Stimulated activated CD4-positive, alpha-beta T cell treated with anti-CD3 and anti-CD28 coated beads, Interleukin-4, amount 100 ng/mL, for 4 hours (primary cell): ENCODE measurements at regions not wholly inside any gene's neighbourhood (a gene's known extent, or its start where the extent isn't known, plus 50 kb on each side); places are given as distances from the start of the nearest gene placed in this dataset.
"Not testable (repeated sequence)": the region's sequence is repeated elsewhere in the genome, so short reads cannot be mapped to it uniquely, and the experiment has no call there.

ENCODE experiments used
- DNase-seq, 2 experiments: peaks; one replicate each; pipeline ENCODE4 v3.0.0-alpha.2; 2020

DNA sequence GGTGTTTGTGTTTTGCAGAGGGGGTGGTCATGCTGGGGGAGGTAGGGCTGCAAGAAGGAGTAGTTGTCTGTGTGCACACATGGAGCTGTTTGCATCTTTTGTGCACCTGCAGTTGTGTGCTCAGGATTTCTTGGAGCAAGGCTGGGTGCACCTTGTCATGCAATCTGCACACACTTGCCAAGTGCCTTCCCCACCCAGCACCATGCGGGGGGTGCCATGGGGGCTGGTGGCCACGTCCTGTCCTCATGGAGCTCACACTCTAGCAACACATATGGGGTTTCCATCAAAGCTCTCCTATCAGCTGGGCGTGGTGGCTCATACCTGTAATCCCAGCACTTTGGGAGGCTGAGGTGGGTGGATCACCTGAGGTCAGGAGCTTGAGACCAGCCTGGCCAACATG is 111.6 kb downstream of the CRLF3 start:
- not testable (repeated sequence) for DNase-seq

- not testable (repeated sequence) for DNase-seq
Observed at GRCh38 chr17:30711626-30712507, 112.6 kb downstream of the CRLF3 start.

- not testable (repeated sequence) for DNase-seq
Observed at GRCh38 chr17:30711176-30711575, 113.3 kb downstream of the CRLF3 start.

DNA sequence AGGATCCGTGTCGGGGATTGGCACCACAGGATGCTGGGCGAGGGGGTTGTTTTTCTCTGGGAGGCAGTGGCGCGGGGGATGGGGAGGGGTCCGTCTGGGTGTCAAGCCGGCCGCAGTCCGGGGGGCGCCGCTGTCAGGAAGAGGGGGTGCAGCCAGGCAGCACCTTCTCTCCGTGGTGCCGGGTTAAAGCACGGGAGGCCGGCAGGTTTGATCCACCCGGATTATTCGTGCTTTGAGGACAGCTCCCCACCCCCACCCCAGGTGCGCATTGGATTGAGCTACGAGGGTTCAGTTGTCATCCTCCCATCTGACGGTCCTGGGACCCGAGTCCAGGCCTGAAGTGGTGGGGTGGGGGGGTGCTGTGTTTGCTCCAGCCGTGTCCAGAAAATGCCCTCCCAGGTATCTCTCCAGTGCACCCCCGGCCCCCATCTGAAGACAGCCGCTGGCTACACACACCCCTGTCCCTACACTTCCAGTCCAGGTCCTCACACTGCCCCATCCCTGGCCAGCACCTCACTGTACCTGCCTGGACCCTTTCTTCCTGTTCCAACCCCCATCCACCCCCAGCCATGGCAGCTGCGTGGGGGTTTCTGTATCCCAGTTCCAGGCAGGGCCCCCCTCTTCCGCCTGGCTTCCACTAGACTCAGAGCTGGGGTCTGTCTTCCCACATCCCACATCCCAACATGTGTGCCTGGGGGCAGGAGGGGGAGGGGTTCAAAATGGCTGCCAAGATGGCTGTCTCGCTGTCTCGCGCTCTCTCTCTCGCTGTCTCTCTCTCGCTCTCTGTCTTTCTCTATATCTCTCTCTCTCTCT is 114.0 kb downstream of the CRLF3 start:
- DNase-seq: not testable (repeated sequence)

- DNase-seq: peak in 1 of 2 experiments; percentile 18
Observed at GRCh38 chr17:30709561-30710275, 114.8 kb downstream of the CRLF3 start.

DNA sequence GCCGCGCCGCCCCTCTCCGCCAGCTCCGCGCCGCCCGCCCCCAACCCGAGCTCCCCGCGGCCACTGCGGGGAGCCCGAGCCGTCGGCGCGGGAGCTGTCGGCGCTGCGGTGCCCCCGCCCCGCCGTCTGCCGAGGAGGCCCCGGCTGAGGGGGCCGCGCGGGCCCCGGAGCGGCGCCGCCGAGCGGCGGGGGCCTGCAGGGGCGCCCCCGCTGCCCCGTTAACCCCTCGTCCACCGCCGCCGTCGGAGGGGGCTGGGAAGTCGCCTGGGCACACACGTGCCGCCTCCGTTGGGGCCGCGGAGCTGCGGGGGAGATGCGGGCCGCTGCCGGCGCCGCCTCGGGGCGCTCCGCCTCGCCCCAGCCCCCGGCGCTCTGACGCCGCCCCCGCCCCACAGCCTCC is 115.4 kb downstream of the CRLF3 start:
- DNase-seq: peak in 1 of 2 experiments; percentile 20

DNA sequence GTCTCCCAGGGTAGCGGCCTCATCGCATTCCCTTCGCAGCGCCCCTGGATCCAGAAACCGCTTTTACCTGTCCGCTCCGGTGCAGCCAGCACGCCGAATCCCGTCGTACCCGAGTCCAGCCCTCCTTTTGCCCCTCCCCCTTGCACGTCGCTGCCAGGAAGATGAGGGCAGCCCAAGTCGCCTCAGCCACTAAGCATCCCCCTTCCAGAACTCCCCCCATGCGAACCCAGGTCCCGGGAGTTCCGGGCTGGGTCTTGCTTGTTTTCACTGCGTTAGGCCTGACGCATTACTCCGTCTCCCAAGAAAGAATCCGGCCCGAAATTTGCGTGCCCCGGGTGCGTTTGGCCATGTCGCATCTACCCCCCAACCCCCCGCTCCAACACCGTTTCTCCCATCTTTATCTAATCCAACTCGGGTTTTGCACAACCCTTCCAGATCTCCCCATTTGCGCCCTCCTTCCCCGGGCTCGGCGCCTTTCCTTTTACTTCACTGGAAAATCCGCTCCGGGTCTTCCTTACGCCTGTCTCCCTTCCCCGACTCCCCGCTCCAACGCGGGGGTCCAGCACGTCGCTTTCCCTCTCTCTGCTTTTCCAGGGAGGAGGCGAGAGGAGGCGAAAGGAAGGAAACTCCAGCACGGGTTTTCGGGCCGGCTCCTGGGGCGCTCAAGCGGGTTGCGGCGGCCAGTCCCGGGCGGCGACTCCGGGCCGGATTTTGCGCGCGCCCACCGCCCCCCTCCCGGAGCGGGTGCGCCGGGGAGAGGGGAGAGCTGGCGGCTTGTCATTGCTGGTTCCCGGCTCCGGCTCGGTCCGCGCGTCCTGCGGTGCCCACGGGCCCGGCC is 116.0 kb downstream of the CRLF3 start:
- DNase-seq: peak; percentile 56 to 68

- not testable (repeated sequence) for DNase-seq
Observed at GRCh38 chr17:30707724-30708240, 116.7 kb downstream of the CRLF3 start.

DNA sequence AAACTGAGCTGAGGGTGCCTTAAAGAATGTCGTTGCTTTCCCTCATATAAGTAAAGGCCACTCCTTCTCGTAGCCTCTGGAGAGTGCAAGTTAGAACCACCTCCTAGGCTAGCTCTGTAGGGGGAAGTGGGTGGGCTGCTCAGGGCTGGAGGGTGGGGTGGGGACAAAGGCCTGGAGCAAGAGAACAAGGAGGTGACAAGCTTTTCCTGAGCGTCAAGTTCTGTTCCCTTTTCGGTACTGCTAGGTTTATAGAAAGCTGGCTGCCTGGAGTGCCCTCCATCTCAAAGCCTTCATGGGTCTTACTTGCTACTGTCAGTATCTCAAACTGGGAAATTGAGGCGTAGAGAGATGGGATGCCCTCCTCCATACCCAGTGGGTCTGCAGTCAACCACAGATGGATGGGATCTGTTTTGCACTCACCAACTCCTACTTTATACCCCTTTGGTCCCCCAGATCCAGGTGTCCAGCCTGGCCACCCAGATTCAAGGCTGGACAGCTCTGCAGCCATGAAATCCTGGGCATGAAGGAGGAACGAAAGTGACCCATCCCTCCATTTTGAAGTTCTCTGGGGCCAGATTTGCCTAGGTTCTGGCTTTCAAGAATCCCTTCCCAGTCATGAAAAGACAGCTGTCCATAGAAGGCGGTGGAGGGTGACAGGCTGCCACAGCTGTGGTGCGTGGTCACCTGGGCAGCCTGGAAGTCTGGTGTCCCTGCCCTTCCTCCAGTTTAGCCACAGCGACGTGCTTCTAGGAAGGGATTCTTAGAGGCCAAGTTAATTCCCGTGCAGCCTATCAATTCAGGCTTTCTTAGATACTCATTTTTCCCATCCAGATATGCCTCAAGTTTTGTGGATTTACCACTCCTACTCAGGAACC is 117.8 kb downstream of the CRLF3 start:
- not testable (repeated sequence) for DNase-seq

DNA sequence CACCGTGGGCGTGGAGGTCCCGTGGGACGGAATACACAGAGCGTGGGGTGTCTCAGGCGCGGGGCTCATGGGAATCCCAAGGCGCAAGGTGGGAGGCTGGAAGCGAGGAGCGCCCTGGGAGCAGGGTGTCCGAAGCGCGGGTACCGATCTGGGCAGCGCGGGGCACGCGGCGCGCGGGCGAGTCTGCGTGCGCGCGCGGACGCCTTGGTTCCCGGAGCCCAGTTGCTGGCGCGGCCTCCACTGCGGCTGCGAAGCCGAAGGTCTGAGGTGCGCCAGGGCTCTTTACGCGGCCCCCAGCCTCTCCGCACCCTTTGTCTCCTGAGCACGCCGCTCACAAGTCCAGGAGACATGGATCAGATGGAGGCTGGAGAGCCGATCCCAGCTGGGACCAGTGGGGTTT is 118.5 kb downstream of the CRLF3 start:
- DNase-seq: not testable (repeated sequence)

DNA sequence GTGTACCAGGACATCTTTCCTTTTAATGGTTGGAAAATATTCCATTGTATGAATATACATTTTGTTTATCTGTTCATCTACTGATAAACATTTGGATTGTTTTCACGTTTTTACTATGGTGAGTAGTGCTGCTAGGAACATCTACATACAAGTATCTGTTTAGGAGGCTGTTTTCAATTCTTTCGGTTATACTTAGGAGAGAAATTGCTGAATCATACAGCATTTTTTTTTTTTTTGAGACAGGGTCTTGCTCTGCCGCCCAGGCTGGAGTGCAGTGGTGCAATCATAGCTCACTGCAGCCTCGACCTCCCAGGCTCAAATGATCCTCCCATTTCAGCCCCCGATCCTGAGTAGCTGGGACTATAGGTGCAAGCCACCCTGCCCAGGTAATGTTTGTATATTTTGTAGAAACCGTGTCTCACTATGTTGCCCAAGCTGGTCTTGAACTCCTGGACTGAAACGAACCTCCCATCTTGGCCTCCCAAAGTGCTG is 122.9 kb downstream of the CRLF3 start:
- DNase-seq: no peak

DNA sequence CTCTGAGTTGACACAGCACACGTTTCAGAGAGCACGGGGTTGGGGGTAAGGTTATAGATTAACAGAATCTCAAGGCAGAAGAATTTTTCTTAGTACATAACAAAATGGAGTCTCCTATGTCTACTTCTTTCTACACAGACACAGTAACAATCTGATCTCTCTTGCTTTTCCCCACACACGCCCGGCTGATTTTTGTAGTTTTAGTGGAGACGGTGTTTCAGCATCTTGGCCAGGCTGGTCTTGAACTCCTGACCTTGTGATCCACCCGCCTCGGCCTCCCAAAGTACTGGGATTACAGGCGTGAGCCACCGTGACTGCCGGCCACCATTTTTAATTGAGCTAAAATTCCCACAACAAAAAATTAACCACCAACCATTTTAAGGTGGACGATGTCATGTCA is 123.7 kb downstream of the CRLF3 start:
- not testable (repeated sequence) for DNase-seq

DNA sequence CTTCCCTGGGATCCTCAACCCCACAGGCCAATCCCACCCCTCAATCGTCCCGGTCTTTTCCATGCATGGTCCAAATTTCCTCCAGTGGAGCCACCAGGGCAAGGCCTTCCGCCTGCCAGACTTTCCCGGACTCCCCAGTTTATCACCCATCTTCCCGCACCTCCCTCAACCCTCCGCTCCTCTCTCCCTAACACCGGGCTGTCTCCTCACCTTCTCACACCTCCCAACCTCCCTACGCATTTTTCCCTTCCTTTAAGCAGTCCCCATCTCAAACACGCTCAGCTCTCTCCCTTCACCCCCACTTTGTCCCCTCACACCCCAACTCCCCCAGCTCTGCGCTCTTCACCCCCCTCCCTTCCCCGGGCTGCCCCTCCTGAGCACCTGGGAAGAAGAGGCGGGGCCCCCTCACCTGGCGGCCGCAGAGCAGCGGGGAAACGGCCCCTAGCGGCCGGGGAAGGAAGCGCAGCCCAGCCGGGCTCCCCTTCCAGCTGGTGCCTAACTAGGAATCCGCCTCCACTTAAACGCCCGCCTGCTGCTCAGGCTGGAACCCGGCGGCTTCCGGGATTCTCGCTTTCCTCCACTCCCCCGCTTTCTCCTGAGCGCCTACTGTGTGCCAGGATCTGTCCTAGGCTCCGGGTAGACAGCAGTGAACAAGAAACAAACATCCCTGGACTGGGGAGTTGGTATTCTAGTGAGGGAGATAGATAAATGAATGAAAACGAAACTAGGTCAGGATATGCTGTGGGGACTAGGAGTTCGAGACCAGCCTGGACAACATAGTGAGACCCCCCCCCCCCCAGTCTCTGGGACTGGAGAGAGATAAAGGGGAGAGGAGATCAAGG is 126.7 kb downstream of the CRLF3 start:
- peak; percentile 71 for DNase-seq

DNA sequence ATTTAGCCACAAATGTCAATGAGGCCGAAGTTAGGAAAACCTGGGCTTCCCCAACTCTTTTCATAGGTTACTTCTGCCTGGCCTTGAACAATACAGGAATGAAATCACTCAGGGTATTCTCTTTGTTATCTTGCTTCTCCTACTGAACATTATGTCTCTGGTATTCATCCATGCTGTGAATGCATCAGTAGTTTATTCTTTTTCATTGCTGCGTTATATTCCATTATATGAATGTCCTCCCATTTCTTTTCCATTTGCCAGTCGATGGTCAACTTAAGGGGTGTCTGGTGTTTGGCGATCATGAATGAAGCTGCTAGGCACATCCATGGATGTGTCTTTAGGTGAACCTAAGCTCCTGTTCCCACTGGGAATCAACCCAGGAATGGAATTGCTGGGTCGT is 128.3 kb downstream of the CRLF3 start:
- no peak for DNase-seq

DNA sequence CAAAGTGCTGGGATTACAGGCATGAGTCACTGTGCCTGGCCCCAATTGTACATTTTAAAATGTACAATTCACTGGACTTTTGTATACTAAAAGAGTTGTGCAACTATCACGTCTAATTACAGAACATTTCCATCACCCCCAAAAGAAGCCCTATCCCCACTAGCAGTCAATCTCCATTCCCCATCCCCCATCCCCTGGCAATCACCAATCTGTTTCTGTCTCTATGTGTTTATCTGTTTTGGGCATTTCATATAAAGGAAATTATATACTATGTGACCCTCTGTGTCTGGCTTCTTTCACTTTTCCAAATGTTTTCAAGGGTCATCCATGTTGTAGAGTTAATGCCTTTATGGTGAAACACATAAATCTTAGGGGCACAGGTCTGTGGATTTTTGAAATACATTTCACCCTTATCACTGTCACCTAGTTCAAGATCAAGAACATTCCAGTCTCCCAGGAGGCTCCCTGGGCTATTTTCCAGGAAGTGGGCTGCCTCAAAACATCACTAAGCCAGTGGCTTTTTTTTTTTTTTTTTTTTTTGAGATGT is 129.2 kb downstream of the CRLF3 start:
- not testable (repeated sequence) for DNase-seq

DNA sequence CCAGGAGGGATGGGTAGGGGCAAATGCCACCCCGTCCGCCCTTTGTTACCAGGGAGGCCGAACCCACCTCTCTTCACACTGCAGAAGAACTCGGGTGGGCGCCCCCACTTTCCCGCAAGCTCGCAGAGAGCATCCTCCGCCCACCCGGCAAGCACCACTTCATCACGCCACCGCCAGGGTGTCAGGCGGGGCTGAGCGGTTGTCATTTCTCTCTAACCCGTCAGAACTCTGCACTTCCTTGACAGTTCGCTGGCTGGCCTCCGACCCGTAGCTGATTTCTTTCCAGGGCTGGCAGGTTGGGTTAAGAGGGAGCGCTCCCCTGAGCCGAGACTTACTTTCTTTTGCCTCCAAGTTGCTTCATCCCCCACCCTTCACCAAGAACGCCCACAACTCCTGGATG is 130.7 kb downstream of the CRLF3 start:
- DNase-seq: peak; percentile 34 to 48

DNA sequence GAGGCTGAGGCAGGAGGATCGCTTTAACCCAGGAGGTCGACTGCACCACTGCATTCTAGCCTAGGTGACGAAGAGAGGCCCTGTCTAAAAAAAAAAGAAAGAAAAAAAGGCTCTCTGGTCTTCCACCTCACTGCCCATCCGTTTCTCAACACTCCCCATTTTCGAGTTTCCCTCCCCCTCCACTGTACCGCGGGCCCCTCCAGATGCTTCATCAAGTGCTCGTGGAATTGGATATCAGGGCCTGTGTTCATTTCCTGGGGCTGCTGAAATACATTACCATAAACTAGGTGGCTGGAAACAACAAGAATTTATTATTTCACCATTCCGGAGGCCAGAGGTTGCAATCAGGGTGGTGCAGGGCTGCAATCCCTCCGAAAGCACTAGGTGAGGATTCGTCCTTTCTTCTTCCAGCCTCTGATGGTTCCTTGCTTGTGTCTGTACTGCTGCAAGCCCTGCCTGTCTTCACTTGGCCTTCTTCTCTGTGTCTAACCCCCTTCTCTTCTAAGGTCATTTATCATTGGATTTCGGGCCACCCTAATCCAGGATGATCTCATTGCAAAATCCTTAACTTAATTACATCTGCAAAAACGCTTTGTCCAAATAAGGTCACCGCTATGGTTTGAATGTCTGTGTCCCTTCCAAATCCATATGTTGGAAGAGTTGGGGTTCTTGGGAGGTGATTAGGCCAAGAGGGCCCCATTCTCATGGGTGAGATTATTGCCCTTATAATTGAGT is 135.1 kb downstream of the CRLF3 start:
- not testable (repeated sequence) for DNase-seq
